Vagina (tissue), 2 donors: ENCODE measurements at regions not wholly inside any gene's neighbourhood (a gene's known extent, or its start where the extent isn't known, plus 50 kb on each side); places are given as distances from the start of the nearest gene placed in this dataset.

Experiments
- DNase-seq, 2 donors: peaks; one replicate each; pipeline ENCODE4 v3.0.0-alpha.2; 2017; ENCODE audit errors: extremely low spot score in 2 of 2
- H3K27ac ChIP-seq: fragments of 200-600 bp; sonication (generic); one replicate; pipeline ENCODE4 v1.5.1; 2019
- H3K27me3 ChIP-seq: fragments of 200-600 bp; sonication (generic); one replicate; pipeline ENCODE4 v1.5.1; 2019
- H3K36me3 ChIP-seq, 2 donors: fragments of 200-600 bp; sonication (generic); one replicate each; pipeline ENCODE4 v1.5.1; 2017 to 2019
- H3K4me1 ChIP-seq: fragments of 200-600 bp; sonication (generic); one replicate; pipeline ENCODE4 v1.5.1; 2019
- H3K4me3 ChIP-seq, 2 donors: fragments of 200-600 bp; sonication (generic); 1 replicate in 1 of 2; 2 replicates in 1 of 2; pipeline ENCODE4 v1.5.1; 2016 to 2019
- H3K9me3 ChIP-seq: fragments of 200-600 bp; sonication (generic); one replicate; pipeline ENCODE4 v1.5.1; 2019
- POLR2A ChIP-seq, 2 donors: fragments of 450-650 bp; IDR thresholded peaks; one replicate each; pipeline ENCODE4 v1.6.1; 2017; ENCODE audit warnings: antibody characterized with exemption in 2 of 2, mild to moderate bottlenecking in 2 of 2, moderate library complexity in 2 of 2
- POLR2AphosphoS5 ChIP-seq, 2 donors: sonication (generic); formaldehyde crosslinking; IDR thresholded peaks; one replicate each; pipeline ENCODE4 v1.9.0; 2017; ENCODE audit warnings: antibody characterized with exemption in 2 of 2, mild to moderate bottlenecking in 2 of 2, low read depth in 1 of 2; ENCODE audit not compliant: insufficient read depth in 1 of 2
- intact Hi-C: fragments of 100-400 bp; cut with DNase I; formaldehyde crosslinking; loops from one replicate; pipeline ENCODE4 v1.15.1; 2023
- TF ChIP-seq, protein P1 (sequence below), 3 experiments: fragments of 450-650 bp in 2 of 3; fragments of 200-600 bp in 1 of 3; sonication (generic) in 1 of 3; IDR thresholded peaks; one replicate each; pipeline ENCODE4 v1.5.1; 2017 to 2019; ENCODE audit warnings: antibody characterized with exemption in 3 of 3, mild to moderate bottlenecking in 2 of 3, moderate library complexity in 2 of 3

GRCh38 chr20:60845146-60845545 lies 406.9 kb upstream of the CDH4 start:
- Histone ChIP-seq H3K4me3 (no peak overlapping the region), H3K27ac (no peak overlapping the region), H3K4me1 (no peaks in the 10 kb centered on the region), H3K9me3 (no peaks in the 10 kb centered on the region), H3K27me3 (no peaks in the 10 kb centered on the region), H3K36me3 (no peaks in the 10 kb centered on the region)
- TF ChIP-seq POLR2AphosphoS5 (IDR thresholded peaks at IDR 0.05; ENCODE audit: insufficient read depth in 1 of 2, low read depth in 1 of 2) (no peak), POLR2A (IDR thresholded peaks at IDR 0.05) (no peak)
- TF ChIP-seq, protein P1, sequence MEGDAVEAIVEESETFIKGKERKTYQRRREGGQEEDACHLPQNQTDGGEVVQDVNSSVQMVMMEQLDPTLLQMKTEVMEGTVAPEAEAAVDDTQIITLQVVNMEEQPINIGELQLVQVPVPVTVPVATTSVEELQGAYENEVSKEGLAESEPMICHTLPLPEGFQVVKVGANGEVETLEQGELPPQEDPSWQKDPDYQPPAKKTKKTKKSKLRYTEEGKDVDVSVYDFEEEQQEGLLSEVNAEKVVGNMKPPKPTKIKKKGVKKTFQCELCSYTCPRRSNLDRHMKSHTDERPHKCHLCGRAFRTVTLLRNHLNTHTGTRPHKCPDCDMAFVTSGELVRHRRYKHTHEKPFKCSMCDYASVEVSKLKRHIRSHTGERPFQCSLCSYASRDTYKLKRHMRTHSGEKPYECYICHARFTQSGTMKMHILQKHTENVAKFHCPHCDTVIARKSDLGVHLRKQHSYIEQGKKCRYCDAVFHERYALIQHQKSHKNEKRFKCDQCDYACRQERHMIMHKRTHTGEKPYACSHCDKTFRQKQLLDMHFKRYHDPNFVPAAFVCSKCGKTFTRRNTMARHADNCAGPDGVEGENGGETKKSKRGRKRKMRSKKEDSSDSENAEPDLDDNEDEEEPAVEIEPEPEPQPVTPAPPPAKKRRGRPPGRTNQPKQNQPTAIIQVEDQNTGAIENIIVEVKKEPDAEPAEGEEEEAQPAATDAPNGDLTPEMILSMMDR (IDR thresholded peaks at IDR 0.05), result no peak
- DNase-seq, result no peak
- intact Hi-C loops, result no loop called here

DNA sequence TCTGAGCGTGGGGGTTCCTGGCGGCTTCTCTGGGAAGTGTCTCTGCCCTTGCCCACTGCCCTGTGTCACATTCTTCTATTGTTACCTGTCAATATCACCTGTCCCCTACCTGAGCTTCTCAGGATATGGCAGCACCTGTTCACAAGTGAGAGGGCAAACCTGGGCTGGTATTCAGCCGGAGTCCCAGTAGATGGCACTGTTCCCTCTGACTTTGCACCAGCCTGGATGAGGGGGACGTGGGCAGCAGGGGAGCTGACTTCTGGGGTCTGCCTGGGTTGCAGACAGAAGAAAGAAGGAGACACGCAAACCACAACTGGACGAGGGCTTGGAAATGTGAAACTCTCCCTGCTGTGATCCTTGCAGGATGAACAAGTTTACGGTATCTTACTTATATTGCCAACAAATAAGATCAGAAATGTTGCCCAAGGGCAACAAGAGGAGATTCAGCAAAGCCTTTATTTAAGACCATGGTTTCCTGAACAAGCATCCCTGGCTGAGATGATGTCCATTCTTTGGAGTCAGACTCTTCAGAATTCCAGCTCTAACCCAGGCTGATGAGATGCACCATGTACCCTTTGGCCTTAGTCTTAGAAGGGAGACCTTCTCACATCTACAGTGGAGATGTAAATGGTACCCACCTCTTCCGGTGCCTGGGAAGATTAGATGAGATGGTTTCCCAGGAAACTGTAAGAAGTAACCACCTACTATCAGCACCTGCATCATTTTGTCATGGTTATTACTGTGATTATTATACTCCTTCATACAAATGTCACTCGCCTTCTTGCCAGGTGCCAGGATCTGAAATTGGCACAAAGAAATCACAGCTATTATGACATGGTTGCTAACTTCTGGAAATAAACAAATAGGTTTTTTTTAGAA lies 400.0 kb upstream of the CDH4 start:
- intact Hi-C loops, result no loop called here
- Histone ChIP-seq H3K36me3 (no peaks in the 10 kb centered on the region), H3K4me3 (no peak overlapping the region), H3K27me3 (no peaks in the 10 kb centered on the region), H3K4me1 (no peaks in the 10 kb centered on the region), H3K27ac (no peak overlapping the region), H3K9me3 (peaks cover 5% of the 10 kb centered on the region)
- TF ChIP-seq, protein P1 (IDR thresholded peaks at IDR 0.05), result no peak
- no peak for DNase-seq

DNA sequence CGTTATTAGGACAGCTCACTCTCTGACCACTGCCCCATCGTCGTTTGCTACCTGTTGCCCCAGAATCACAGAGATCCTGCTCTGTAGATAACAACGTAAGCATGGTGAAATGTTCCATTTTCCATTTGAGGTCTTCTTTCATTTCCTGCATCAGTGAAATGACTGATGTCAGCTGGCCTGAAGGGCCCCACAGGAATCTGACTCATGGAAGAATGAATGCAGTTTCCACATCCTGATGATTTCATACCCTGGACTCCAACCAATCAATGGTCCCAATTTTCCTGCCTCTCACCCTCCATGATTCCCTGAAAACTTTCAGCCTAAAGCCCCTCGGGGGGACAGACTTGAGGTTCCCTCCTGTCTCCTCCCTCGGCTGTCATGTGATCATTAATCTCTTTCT lies 394.4 kb upstream of the CDH4 start:
- TF ChIP-seq POLR2AphosphoS5 (IDR thresholded peaks at IDR 0.05; ENCODE audit: insufficient read depth in 1 of 2, low read depth in 1 of 2), result no peak
- no peak for TF ChIP-seq POLR2A (IDR thresholded peaks at IDR 0.05)
- TF ChIP-seq, protein P1 (IDR thresholded peaks at IDR 0.05), result no peak
- no peak for DNase-seq
- no peaks in the 10 kb centered on the region for H3K36me3 ChIP-seq
- no peak overlapping the region for H3K27ac ChIP-seq
- H3K4me3 ChIP-seq, result no peak overlapping the region
- H3K27me3 ChIP-seq, result no peaks in the 10 kb centered on the region
- peaks cover 5% of the 10 kb centered on the region for H3K9me3 ChIP-seq
- no peaks in the 10 kb centered on the region for H3K4me1 ChIP-seq
- intact Hi-C loops, result no loop called here

GRCh38 chr20:60862601-60863000 lies 389.5 kb upstream of the CDH4 start:
- H3K36me3 ChIP-seq, result no peaks in the 10 kb centered on the region
- no peaks in the 10 kb centered on the region for H3K27me3 ChIP-seq
- no peaks in the 10 kb centered on the region for H3K4me1 ChIP-seq
- H3K4me3 ChIP-seq, result no peak overlapping the region
- H3K27ac ChIP-seq, result no peak overlapping the region
- H3K9me3 ChIP-seq, result no peaks in the 10 kb centered on the region
- DNase-seq, result peak in 1 of 2 donors; percentile 12
- TF ChIP-seq POLR2A (IDR thresholded peaks at IDR 0.05) (no peak), POLR2AphosphoS5 (IDR thresholded peaks at IDR 0.05; ENCODE audit: insufficient read depth in 1 of 2, low read depth in 1 of 2) (no peak)
- TF ChIP-seq, protein P1 (IDR thresholded peaks at IDR 0.05), result no peak
- intact Hi-C loops, result no loop called here

- no peak overlapping the region for H3K27ac ChIP-seq
- no peaks in the 10 kb centered on the region for H3K4me1 ChIP-seq
- no peaks in the 10 kb centered on the region for H3K27me3 ChIP-seq
- TF ChIP-seq, protein P1 (IDR thresholded peaks at IDR 0.05), result no peak
- TF ChIP-seq POLR2A (IDR thresholded peaks at IDR 0.05) (no peak), POLR2AphosphoS5 (IDR thresholded peaks at IDR 0.05; ENCODE audit: insufficient read depth in 1 of 2, low read depth in 1 of 2) (no peak)
- H3K4me3 ChIP-seq, result no peak overlapping the region
- intact Hi-C loops, result no loop called here
- DNase-seq, result peak in 1 of 2 donors; percentile 7
- no peaks in the 10 kb centered on the region for H3K36me3 ChIP-seq
- H3K9me3 ChIP-seq, result no peaks in the 10 kb centered on the region
These were observed 388.5 kb upstream of the CDH4 start for GRCh38 chr20:60863548-60863947.
